ENCODE measurements at regions not wholly inside any gene's neighbourhood (a gene's known extent, or its start where the extent isn't known, plus 50 kb on each side); places are given as distances from the start of the nearest gene placed in this dataset.

GRCh38 chr3:107910713-107911259 lies 180.0 kb downstream of the CD47 start:
- TF ChIP-seq POLR2AphosphoS5 (IDR thresholded peaks at IDR 0.05; ENCODE audit: low read depth, low read length) = no peak
- TF ChIP-seq POLR2A (IDR thresholded peaks at IDR 0.05; ENCODE audit: low read depth, low read length) = no peak
- no peak for TF ChIP-seq TAF1 (IDR thresholded peaks at IDR 0.05; ENCODE audit: low read depth, low read length)
- peak; percentile 48; the same call in 1 of the 2 replicates for TF ChIP-seq POU2F2 (IDR thresholded peaks at IDR 0.05; ENCODE audit: low read depth, low read length)
